ENCODE measurements at regions not wholly inside any gene's neighbourhood (a gene's known extent, or its start where the extent isn't known, plus 50 kb on each side); places are given as distances from the start of the nearest gene placed in this dataset.
A peak's percentile ranks its signal among the peaks of the same experiment; 100 is the strongest.
"Not testable (repeated sequence)": the region's sequence is repeated elsewhere in the genome, so short reads cannot be mapped to it uniquely, and the experiment has no call there.

- DNase-seq (ENCODE audit: low read depth), result peak; percentile 33
These were observed 116.0 kb downstream of the TRIM27 start for GRCh38 chr6:28807682-28808280.

GRCh38 chr6:28808383-28808782, 115.4 kb downstream of the TRIM27 start:
- no peak for DNase-seq (ENCODE audit: low read depth)

GRCh38 chr6:28809947-28810658, 113.7 kb downstream of the TRIM27 start:
- DNase-seq (ENCODE audit: low read depth), result no peak

- DNase-seq (ENCODE audit: low read depth), result no peak
These were observed 113.1 kb downstream of the TRIM27 start for GRCh38 chr6:28810659-28811053.

GRCh38 chr6:28811873-28812272, 111.9 kb downstream of the TRIM27 start:
- DNase-seq (ENCODE audit: low read depth), result no peak

GRCh38 chr6:28812778-28813569, 110.8 kb downstream of the TRIM27 start:
- DNase-seq (ENCODE audit: low read depth), result no peak

- no peak for DNase-seq (ENCODE audit: low read depth)
These were observed 109.5 kb downstream of the TRIM27 start for GRCh38 chr6:28814032-28814976.

- DNase-seq (ENCODE audit: low read depth), result no peak
These were observed 107.4 kb downstream of the TRIM27 start for GRCh38 chr6:28816339-28816908.

GRCh38 chr6:28816909-28817807, 106.6 kb downstream of the TRIM27 start:
- peak; percentile 52 for DNase-seq (ENCODE audit: low read depth)

- no peak for DNase-seq (ENCODE audit: low read depth)
These were observed 106.0 kb downstream of the TRIM27 start for GRCh38 chr6:28817808-28818145.

GRCh38 chr6:28824793-28825731, 98.7 kb downstream of the TRIM27 start:
- DNase-seq (ENCODE audit: low read depth), result no peak

GRCh38 chr6:28825732-28826293, 98.0 kb downstream of the TRIM27 start:
- DNase-seq (ENCODE audit: low read depth), result no peak

GRCh38 chr6:28831683-28832082, 92.1 kb downstream of the TRIM27 start:
- DNase-seq (ENCODE audit: low read depth), result not testable (repeated sequence)

GRCh38 chr6:28836703-28837102, 87.1 kb downstream of the TRIM27 start:
- DNase-seq (ENCODE audit: low read depth), result not testable (repeated sequence)

- peak; percentile 69 for DNase-seq (ENCODE audit: low read depth)
These were observed 85.5 kb downstream of the TRIM27 start for GRCh38 chr6:28838289-28838633.

GRCh38 chr6:28838634-28839442, 84.9 kb downstream of the TRIM27 start:
- DNase-seq (ENCODE audit: low read depth), result peak; percentile 73

GRCh38 chr6:28839443-28840120, 84.2 kb downstream of the TRIM27 start:
- DNase-seq (ENCODE audit: low read depth), result no peak

- no peak for DNase-seq (ENCODE audit: low read depth)
These were observed 82.5 kb downstream of the TRIM27 start for GRCh38 chr6:28841290-28841689.

All from amniotic epithelial cell (primary cell).